HG02798 (cell line): ENCODE measurements at regions not wholly inside any gene's neighbourhood (a gene's known extent, or its start where the extent isn't known, plus 50 kb on each side); places are given as distances from the start of the nearest gene placed in this dataset.

Experiments used
- ATAC-seq: cut with Tn5 transposase; IDR thresholded peaks from one replicate; pipeline ENCODE4 v1.9.1; 2021; ENCODE audit warnings: mild to moderate bottlenecking; ENCODE audit not compliant: unreplicated experiment, poor library complexity

GRCh38 chr12:124726596-124727263 lies 136.9 kb downstream of the SCARB1 start:
- no peak for ATAC-seq

- no peak for ATAC-seq
Measured at GRCh38 chr12:124725597-124726237, 137.9 kb downstream of the SCARB1 start.

- no peak for ATAC-seq
Measured at GRCh38 chr12:124725099-124725498, 138.6 kb downstream of the SCARB1 start.

- no peak for ATAC-seq
Measured at GRCh38 chr12:124722878-124723277, 140.8 kb downstream of the SCARB1 start.

- ATAC-seq = no peak
Measured at GRCh38 chr12:124721501-124722162, 142.0 kb downstream of the SCARB1 start.

GRCh38 chr12:124720681-124721500 lies 142.8 kb downstream of the SCARB1 start:
- no peak for ATAC-seq

GRCh38 chr12:124720004-124720680 lies 143.5 kb downstream of the SCARB1 start:
- ATAC-seq = no peak

GRCh38 chr12:124719231-124719630 lies 144.4 kb downstream of the SCARB1 start:
- ATAC-seq = no peak

- ATAC-seq = no peak
Measured at GRCh38 chr12:124718458-124718857, 145.2 kb downstream of the SCARB1 start.

- no peak for ATAC-seq
Measured at GRCh38 chr12:124718036-124718435, 145.6 kb downstream of the SCARB1 start.

- no peak for ATAC-seq
Measured at GRCh38 chr12:124717318-124717717, 146.3 kb downstream of the SCARB1 start.

- no peak for ATAC-seq
Measured at GRCh38 chr12:124716208-124717130, 147.2 kb downstream of the SCARB1 start.

- ATAC-seq = no peak
Measured at GRCh38 chr12:124715121-124715990, 147.9 kb upstream of the NCOR2 start.

- ATAC-seq = peak; percentile 77
Measured at GRCh38 chr12:124713436-124714082, 146.1 kb upstream of the NCOR2 start.

GRCh38 chr12:124713041-124713435 lies 145.6 kb upstream of the NCOR2 start:
- peak; percentile 29 for ATAC-seq

- no peak for ATAC-seq
Measured at GRCh38 chr12:124711344-124711743, 143.9 kb upstream of the NCOR2 start.

GRCh38 chr12:124709722-124710687 lies 142.6 kb upstream of the NCOR2 start:
- ATAC-seq = no peak
